Anterior cingulate cortex (tissue), 58 donors: ENCODE measurements at regions not wholly inside any gene's neighbourhood (a gene's known extent, or its start where the extent isn't known, plus 50 kb on each side); places are given as distances from the start of the nearest gene placed in this dataset.
"Not testable (repeated sequence)": the region's sequence is repeated elsewhere in the genome, so short reads cannot be mapped to it uniquely, and the experiment has no call there.

ENCODE experiments used
- DNase-seq, 58 donors: peaks; one replicate each; lab custom pipeline; 2025; lab: John Stamatoyannopoulos, UW

- DNase-seq, result no peak
Observed at GRCh38 chr3:10725846-10726245, 90.2 kb upstream of the SLC6A11 start.

- DNase-seq, result no peak
Observed at GRCh38 chr3:10726787-10727186, 89.2 kb upstream of the SLC6A11 start.

- peak in 7 of 58 donors; percentile 16 to 38 (median 30) for DNase-seq
Observed at GRCh38 chr3:10729439-10729838, 86.6 kb upstream of the SLC6A11 start.

- peak in 4 of 58 donors; percentile 11 to 35 (median 25) for DNase-seq
Observed at GRCh38 chr3:10732292-10732691, 83.7 kb upstream of the SLC6A11 start.

GRCh38 chr3:10733297-10733696 is 82.7 kb upstream of the SLC6A11 start:
- DNase-seq, result no peak

GRCh38 chr3:10736444-10736843 is 79.6 kb upstream of the SLC6A11 start:
- DNase-seq, result not testable (repeated sequence)

- no peak for DNase-seq
Observed at GRCh38 chr3:10737785-10738184, 78.2 kb upstream of the SLC6A11 start.

- peak in 57 of 58 donors; percentile 8 to 86 (median 54) for DNase-seq
Observed at GRCh38 chr3:10738688-10739372, 77.2 kb upstream of the SLC6A11 start.

- DNase-seq, result no peak
Observed at GRCh38 chr3:10740954-10741353, 75.1 kb upstream of the SLC6A11 start.

GRCh38 chr3:10741891-10742671 is 73.9 kb upstream of the SLC6A11 start:
- DNase-seq, result no peak

- no peak for DNase-seq
Observed at GRCh38 chr3:10743366-10744097, 72.5 kb upstream of the SLC6A11 start.

GRCh38 chr3:10744098-10744465 is 71.9 kb upstream of the SLC6A11 start:
- DNase-seq, result peak in 9 of 58 donors; percentile 10 to 52 (median 22)

GRCh38 chr3:10745392-10745791 is 70.6 kb upstream of the SLC6A11 start:
- no peak for DNase-seq

- no peak for DNase-seq
Observed at GRCh38 chr3:10746001-10746400, 70.0 kb upstream of the SLC6A11 start.

- DNase-seq, result no peak
Observed at GRCh38 chr3:10746684-10747083, 69.3 kb upstream of the SLC6A11 start.

GRCh38 chr3:10747341-10747740 is 68.7 kb upstream of the SLC6A11 start:
- DNase-seq, result no peak

GRCh38 chr3:10748040-10748439 is 68.0 kb upstream of the SLC6A11 start:
- DNase-seq, result no peak

- no peak for DNase-seq
Observed at GRCh38 chr3:10753964-10754363, 62.1 kb upstream of the SLC6A11 start.

GRCh38 chr3:10756546-10756945 is 59.5 kb upstream of the SLC6A11 start:
- DNase-seq, result no peak

GRCh38 chr3:10757021-10757820 is 58.8 kb upstream of the SLC6A11 start:
- DNase-seq, result no peak

- DNase-seq, result no peak
Observed at GRCh38 chr3:10757821-10758130, 58.3 kb upstream of the SLC6A11 start.
